NCI-H128 (cell line): ENCODE measurements at regions not wholly inside any gene's neighbourhood (a gene's known extent, or its start where the extent isn't known, plus 50 kb on each side); places are given as distances from the start of the nearest gene placed in this dataset.
"Not testable (repeated sequence)": the region's sequence is repeated elsewhere in the genome, so short reads cannot be mapped to it uniquely, and the experiment has no call there.

Experiments used
- DNase-seq: peaks from one replicate; lab custom pipeline; 2025; ENCODE audit not compliant: unreplicated experiment; lab: John Stamatoyannopoulos, UW

GRCh38 chr2:53543083-53543482 is 224.5 kb upstream of the CHAC2 start:
- DNase-seq, result no peak

- no peak for DNase-seq
Measured at GRCh38 chr2:53536583-53537361, 230.8 kb upstream of the CHAC2 start.

- DNase-seq, result no peak
Measured at GRCh38 chr2:53535234-53535840, 232.3 kb upstream of the CHAC2 start.

- no peak for DNase-seq
Measured at GRCh38 chr2:53530126-53530525, 237.5 kb upstream of the CHAC2 start.

- no peak for DNase-seq
Measured at GRCh38 chr2:53527056-53527455, 240.5 kb upstream of the CHAC2 start.

GRCh38 chr2:53519918-53520841 is 247.4 kb upstream of the CHAC2 start:
- DNase-seq, result peak; percentile 11

- no peak for DNase-seq
Measured at GRCh38 chr2:53517406-53517805, 250.2 kb upstream of the CHAC2 start.

- DNase-seq, result no peak
Measured at GRCh38 chr2:53516650-53517049, 251.0 kb upstream of the CHAC2 start.

- DNase-seq, result no peak
Measured at GRCh38 chr2:53515435-53516332, 251.9 kb upstream of the CHAC2 start.

- no peak for DNase-seq
Measured at GRCh38 chr2:53513167-53513666, 254.4 kb upstream of the CHAC2 start.

- no peak for DNase-seq
Measured at GRCh38 chr2:53512071-53512826, 255.4 kb upstream of the CHAC2 start.

- no peak for DNase-seq
Measured at GRCh38 chr2:53511549-53511948, 256.1 kb upstream of the CHAC2 start.

GRCh38 chr2:53510401-53510800 is 257.2 kb upstream of the CHAC2 start:
- no peak for DNase-seq

GRCh38 chr2:53509831-53510388 is 257.7 kb upstream of the CHAC2 start:
- peak; percentile 82 for DNase-seq

- DNase-seq, result no peak
Measured at GRCh38 chr2:53508667-53509066, 258.9 kb upstream of the CHAC2 start.

GRCh38 chr2:53507070-53507469 is 260.5 kb upstream of the CHAC2 start:
- DNase-seq, result not testable (repeated sequence)

GRCh38 chr2:53505826-53506225 is 261.8 kb upstream of the CHAC2 start:
- no peak for DNase-seq

GRCh38 chr2:53504507-53504906 is 263.1 kb upstream of the CHAC2 start:
- DNase-seq, result no peak

- no peak for DNase-seq
Measured at GRCh38 chr2:53500181-53500580, 267.4 kb upstream of the CHAC2 start.
